ENCODE measurements at regions not wholly inside any gene's neighbourhood (a gene's known extent, or its start where the extent isn't known, plus 50 kb on each side); places are given as distances from the start of the nearest gene placed in this dataset.
A peak's percentile ranks its signal among the peaks of the same experiment; 100 is the strongest.

GRCh38 chr21:32834916-32835235 lies 63.3 kb upstream of the PAXBP1 start:
- TF ChIP-seq, protein P1, sequence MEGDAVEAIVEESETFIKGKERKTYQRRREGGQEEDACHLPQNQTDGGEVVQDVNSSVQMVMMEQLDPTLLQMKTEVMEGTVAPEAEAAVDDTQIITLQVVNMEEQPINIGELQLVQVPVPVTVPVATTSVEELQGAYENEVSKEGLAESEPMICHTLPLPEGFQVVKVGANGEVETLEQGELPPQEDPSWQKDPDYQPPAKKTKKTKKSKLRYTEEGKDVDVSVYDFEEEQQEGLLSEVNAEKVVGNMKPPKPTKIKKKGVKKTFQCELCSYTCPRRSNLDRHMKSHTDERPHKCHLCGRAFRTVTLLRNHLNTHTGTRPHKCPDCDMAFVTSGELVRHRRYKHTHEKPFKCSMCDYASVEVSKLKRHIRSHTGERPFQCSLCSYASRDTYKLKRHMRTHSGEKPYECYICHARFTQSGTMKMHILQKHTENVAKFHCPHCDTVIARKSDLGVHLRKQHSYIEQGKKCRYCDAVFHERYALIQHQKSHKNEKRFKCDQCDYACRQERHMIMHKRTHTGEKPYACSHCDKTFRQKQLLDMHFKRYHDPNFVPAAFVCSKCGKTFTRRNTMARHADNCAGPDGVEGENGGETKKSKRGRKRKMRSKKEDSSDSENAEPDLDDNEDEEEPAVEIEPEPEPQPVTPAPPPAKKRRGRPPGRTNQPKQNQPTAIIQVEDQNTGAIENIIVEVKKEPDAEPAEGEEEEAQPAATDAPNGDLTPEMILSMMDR (IDR thresholded peaks at IDR 0.05; ENCODE audit: low read depth, low read length), result no peak
- no peak overlapping the region for H3K4me3 ChIP-seq (replicated peaks in 1 of 2; ENCODE audit: low read depth in 2 of 2, low read length in 2 of 2)
- DNase-seq (ENCODE audit: low read depth in 2 of 2), result no peak

- no peak overlapping the region for H3K4me3 ChIP-seq (replicated peaks in 1 of 2; ENCODE audit: low read depth in 2 of 2, low read length in 2 of 2)
- no peak for DNase-seq (ENCODE audit: low read depth in 2 of 2)
- TF ChIP-seq, protein P1 (IDR thresholded peaks at IDR 0.05; ENCODE audit: low read depth, low read length), result no peak
Observed at GRCh38 chr21:32842146-32842545, 70.6 kb upstream of the PAXBP1 start.

DNA sequence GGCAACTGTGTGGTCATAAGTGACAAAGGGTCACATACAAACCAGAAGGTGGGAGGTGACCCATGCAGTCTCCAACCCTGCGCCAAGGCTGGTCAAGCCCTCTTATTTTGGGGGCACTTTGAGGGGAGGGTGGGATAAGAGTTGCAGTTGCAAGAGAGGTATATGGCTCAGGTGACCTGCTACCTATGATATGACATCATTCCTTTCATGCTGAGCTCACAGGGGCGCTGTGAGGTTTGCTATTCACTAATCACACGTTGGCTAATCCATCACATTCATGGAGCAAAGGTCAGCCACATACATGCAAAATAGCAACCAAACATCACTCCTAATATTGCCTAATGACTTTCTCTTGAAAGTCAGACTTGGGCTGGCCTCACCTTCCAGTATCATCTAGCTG lies 72.0 kb upstream of the PAXBP1 start:
- no peak overlapping the region for H3K4me3 ChIP-seq (replicated peaks in 1 of 2; ENCODE audit: low read depth in 2 of 2, low read length in 2 of 2)
- no peak for DNase-seq (ENCODE audit: low read depth in 2 of 2)
- TF ChIP-seq, protein P1 (IDR thresholded peaks at IDR 0.05; ENCODE audit: low read depth, low read length), result no peak

- no peak for DNase-seq (ENCODE audit: low read depth in 2 of 2)
- no peak overlapping the region for H3K4me3 ChIP-seq (replicated peaks in 1 of 2; ENCODE audit: low read depth in 2 of 2, low read length in 2 of 2)
- TF ChIP-seq, protein P1 (IDR thresholded peaks at IDR 0.05; ENCODE audit: low read depth, low read length), result no peak
Observed at GRCh38 chr21:32844076-32844475, 72.5 kb upstream of the PAXBP1 start.

GRCh38 chr21:32844653-32845436 lies 73.3 kb upstream of the PAXBP1 start:
- TF ChIP-seq, protein P1 (IDR thresholded peaks at IDR 0.05; ENCODE audit: low read depth, low read length), result no peak
- DNase-seq (ENCODE audit: low read depth in 2 of 2), result peak; percentile 62 to 92
- no peak overlapping the region for H3K4me3 ChIP-seq (replicated peaks in 1 of 2; ENCODE audit: low read depth in 2 of 2, low read length in 2 of 2)

DNA sequence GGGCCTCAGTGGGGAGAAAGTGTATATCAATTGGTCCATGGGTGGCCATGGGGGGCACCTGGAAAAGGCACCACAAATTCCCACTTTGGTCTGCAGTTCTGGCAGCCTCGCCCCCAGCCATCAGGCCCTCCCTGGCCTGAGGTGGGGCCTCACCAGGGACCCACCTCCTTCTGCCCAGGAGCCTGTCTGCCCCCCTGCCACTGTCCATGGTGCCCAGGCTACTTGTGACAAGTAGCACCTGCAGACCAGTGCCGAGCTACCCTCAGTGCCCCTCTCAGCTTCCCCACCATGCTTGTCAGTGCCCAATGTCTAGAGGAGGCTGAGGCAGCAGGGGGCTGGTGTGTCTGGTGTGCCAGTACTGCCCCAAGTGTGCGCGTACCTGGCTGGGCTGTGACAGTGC lies 87.1 kb upstream of the PAXBP1 start:
- no peak overlapping the region for H3K4me3 ChIP-seq (replicated peaks in 1 of 2; ENCODE audit: low read depth in 2 of 2, low read length in 2 of 2)
- TF ChIP-seq, protein P1 (IDR thresholded peaks at IDR 0.05; ENCODE audit: low read depth, low read length), result no peak
- no peak for DNase-seq (ENCODE audit: low read depth in 2 of 2)

DNA sequence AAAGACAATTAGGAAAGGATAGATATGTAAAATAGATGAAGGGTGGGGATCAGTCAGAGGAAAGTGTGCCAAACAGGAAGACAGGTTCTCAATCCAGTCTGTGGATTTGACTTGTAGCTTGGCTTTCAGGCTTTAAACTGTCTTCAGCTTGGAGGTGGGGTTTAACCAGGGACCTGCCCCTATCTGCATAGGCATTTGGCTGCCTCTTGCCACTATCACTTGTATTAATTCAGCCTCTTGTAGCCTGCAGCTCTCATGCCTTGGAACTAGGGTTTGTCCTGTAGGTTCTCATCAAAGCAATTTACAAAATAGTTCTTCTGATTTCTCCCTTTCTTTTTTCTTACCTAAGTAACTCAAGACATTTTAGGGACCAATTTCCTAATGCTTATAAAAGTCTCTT lies 88.8 kb upstream of the PAXBP1 start:
- H3K4me3 ChIP-seq (replicated peaks in 1 of 2; ENCODE audit: low read depth in 2 of 2, low read length in 2 of 2), result no peak overlapping the region
- no peak for DNase-seq (ENCODE audit: low read depth in 2 of 2)
- TF ChIP-seq, protein P1 (IDR thresholded peaks at IDR 0.05; ENCODE audit: low read depth, low read length), result no peak
